Neural cell (in vitro differentiated cells): ENCODE measurements at regions not wholly inside any gene's neighbourhood (a gene's known extent, or its start where the extent isn't known, plus 50 kb on each side); places are given as distances from the start of the nearest gene placed in this dataset.

Source experiments
- CTCF ChIP-seq: fragments of 450-650 bp; IDR thresholded peaks from 2 replicates; pipeline ENCODE4 v1.5.1; 2014; ENCODE audit warnings: antibody characterized with exemption, mild to moderate bottlenecking, moderate library complexity; ENCODE audit not compliant: poor library complexity, severe bottlenecking
- EP300 ChIP-seq: fragments of 450-650 bp; conservative IDR thresholded peaks from 2 replicates; pipeline ENCODE4 v1.6.1; 2014; ENCODE audit warnings: antibody characterized with exemption, mild to moderate bottlenecking, moderate library complexity; ENCODE audit not compliant: poor library complexity, severe bottlenecking
- EZH2 ChIP-seq: fragments of 200-600, 300-800 bp; shearing (Covaris generic), sonication (generic); IDR thresholded peaks from 2 replicates; pipeline ENCODE4 v1.6.1; 2014; ENCODE audit warnings: antibody characterized with exemption, low read length, borderline replicate concordance, mild to moderate bottlenecking; ENCODE audit not compliant: insufficient read depth, poor library complexity, severe bottlenecking
- MXI1 ChIP-seq: fragments of 450-650 bp; conservative IDR thresholded peaks from 2 replicates; pipeline ENCODE4 v1.6.1; 2014; ENCODE audit warnings: antibody characterized with exemption, mild to moderate bottlenecking; ENCODE audit not compliant: poor library complexity, severe bottlenecking
- POLR2AphosphoS5 ChIP-seq: IDR thresholded peaks from 2 replicates; pipeline ENCODE4 v1.6.1; 2012
- RAD21 ChIP-seq: fragments of 450-650 bp; conservative IDR thresholded peaks from 2 replicates; pipeline ENCODE4 v1.6.1; 2014; ENCODE audit warnings: antibody characterized with exemption, mild to moderate bottlenecking, moderate library complexity
- SMC3 ChIP-seq: fragments of 450-650 bp; conservative IDR thresholded peaks from 2 replicates; pipeline ENCODE4 v1.6.1; 2014; ENCODE audit warnings: antibody characterized with exemption, mild to moderate bottlenecking, moderate library complexity; ENCODE audit not compliant: poor library complexity

GRCh38 chr2:52017646-52018235 is 985.8 kb upstream of the NRXN1 start:
- TF ChIP-seq POLR2AphosphoS5 (no peak), CTCF (no peak), EZH2 (no peak), EP300 (no peak), SMC3 (no peak), RAD21 (no peak), MXI1 (no peak)
